Bronchial epithelial cell (primary cell): ENCODE measurements at regions not wholly inside any gene's neighbourhood (a gene's known extent, or its start where the extent isn't known, plus 50 kb on each side); places are given as distances from the start of the nearest gene placed in this dataset.

Experiments used
- DNase-seq: peaks from one replicate; pipeline ENCODE4 v3.0.0-alpha.2; 2010; ENCODE audit warnings: low read depth
- FAIRE-seq: peaks from 2 replicates; lab custom pipeline; 2011; peaks lifted over from hg19 to GRCh38; lab: Jason Lieb, UNC
- H3K27me3 ChIP-seq: 2 replicates; pipeline ENCODE4 v1.5.1; 2011; ENCODE audit warnings: low read length; ENCODE audit not compliant: control insufficient read depth, insufficient read depth
- H3K36me3 ChIP-seq: 2 replicates; pipeline ENCODE4 v1.5.1; 2011; ENCODE audit warnings: low read length; ENCODE audit not compliant: control insufficient read depth, insufficient read depth
- H3K4me3 ChIP-seq: 2 replicates; pipeline ENCODE4 v1.5.1; 2011; ENCODE audit warnings: mild to moderate bottlenecking, low read depth, low read length, control low read depth
- CTCF ChIP-seq: IDR thresholded peaks from 2 replicates; pipeline ENCODE4 v1.5.1; 2011; ENCODE audit warnings: mild to moderate bottlenecking, moderate library complexity, low read length, control low read depth, inconsistent platforms; ENCODE audit not compliant: insufficient read depth, severe bottlenecking

- no peaks in the 10 kb centered on the region for H3K27me3 ChIP-seq
- TF ChIP-seq CTCF: no peak
- no peak for DNase-seq
- H3K36me3 ChIP-seq: no peaks in the 10 kb centered on the region
- H3K4me3 ChIP-seq: no peak overlapping the region
- FAIRE-seq: no peak
Observed at GRCh38 chr1:98453066-98453465, 208.5 kb upstream of the SNX7 start.

- no peak for TF ChIP-seq CTCF
- no peak overlapping the region for H3K4me3 ChIP-seq
- DNase-seq (no peak), FAIRE-seq (no peak)
- no peaks in the 10 kb centered on the region for H3K36me3 ChIP-seq
- H3K27me3 ChIP-seq: no peaks in the 10 kb centered on the region
Observed at GRCh38 chr1:98452162-98452561, 209.4 kb upstream of the SNX7 start.

- Histone ChIP-seq H3K36me3 (no peaks in the 10 kb centered on the region), H3K4me3 (no peak overlapping the region), H3K27me3 (no peaks in the 10 kb centered on the region)
- DNase-seq (no peak), FAIRE-seq (no peak)
- no peak for TF ChIP-seq CTCF
Observed at GRCh38 chr1:98441281-98441680, 220.2 kb upstream of the SNX7 start.

GRCh38 chr1:98439471-98439870, 222.1 kb upstream of the SNX7 start:
- no peak overlapping the region for H3K4me3 ChIP-seq
- no peak for TF ChIP-seq CTCF
- FAIRE-seq (no peak), DNase-seq (no peak)
- no peaks in the 10 kb centered on the region for H3K36me3 ChIP-seq
- H3K27me3 ChIP-seq: no peaks in the 10 kb centered on the region

- no peak for DNase-seq
Observed at GRCh38 chr1:98437540-98437939, 224.0 kb upstream of the SNX7 start.

More at GRCh38 chr1:98437540-98437939, 224.0 kb upstream of the SNX7 start:
- H3K36me3 ChIP-seq: no peaks in the 10 kb centered on the region
- no peak for FAIRE-seq
- H3K27me3 ChIP-seq: no peaks in the 10 kb centered on the region
- no peak for TF ChIP-seq CTCF
- no peak overlapping the region for H3K4me3 ChIP-seq
